Activated CD4-positive, alpha-beta T cell treated with anti-CD3 and anti-CD28 coated beads, Interleukin-2, amount 50 U/mL, for 4 hours (primary cell): ENCODE measurements at regions not wholly inside any gene's neighbourhood (a gene's known extent, or its start where the extent isn't known, plus 50 kb on each side); places are given as distances from the start of the nearest gene placed in this dataset.

ENCODE experiments used
- DNase-seq, 2 experiments: peaks; one replicate each; pipeline ENCODE4 v3.0.0-alpha.2; 2020

DNA sequence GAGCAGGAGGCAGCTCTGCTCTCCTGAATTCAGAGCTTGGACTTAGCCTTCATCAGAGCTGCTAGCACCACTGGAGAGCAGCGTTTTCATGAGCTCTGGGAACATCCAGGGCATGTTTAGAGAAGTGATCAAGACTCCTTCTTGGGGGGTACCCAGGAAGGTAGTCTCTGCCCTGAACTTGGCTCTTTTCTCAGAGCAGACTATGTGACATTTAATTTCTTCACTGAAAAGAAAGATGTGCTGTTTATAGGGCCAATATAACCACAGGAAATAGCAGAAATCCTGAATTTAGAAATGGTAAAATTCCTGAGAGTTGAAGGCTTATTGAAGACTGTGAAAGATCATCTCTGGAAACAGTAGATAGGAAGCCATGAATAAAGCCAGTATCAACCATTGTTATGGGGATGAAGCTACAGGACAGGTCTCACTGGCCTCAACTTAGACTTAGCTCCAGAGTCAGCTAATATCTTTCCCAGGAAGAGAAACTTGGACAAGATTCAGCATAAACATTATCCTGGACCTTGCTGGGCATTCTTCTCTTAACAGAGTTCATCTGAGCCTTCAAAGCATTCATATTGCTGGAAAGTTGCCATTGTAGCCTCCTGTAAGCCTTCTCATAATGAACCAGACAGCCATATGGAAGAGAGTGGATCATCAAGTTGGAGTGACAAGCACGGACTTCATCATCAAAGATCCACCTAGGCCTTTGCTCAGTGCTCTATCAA lies 386.6 kb upstream of the THBS1 start:
- DNase-seq, result no peak

- no peak for DNase-seq
These were observed 384.9 kb upstream of the THBS1 start for GRCh38 chr15:39195961-39196486.

DNA sequence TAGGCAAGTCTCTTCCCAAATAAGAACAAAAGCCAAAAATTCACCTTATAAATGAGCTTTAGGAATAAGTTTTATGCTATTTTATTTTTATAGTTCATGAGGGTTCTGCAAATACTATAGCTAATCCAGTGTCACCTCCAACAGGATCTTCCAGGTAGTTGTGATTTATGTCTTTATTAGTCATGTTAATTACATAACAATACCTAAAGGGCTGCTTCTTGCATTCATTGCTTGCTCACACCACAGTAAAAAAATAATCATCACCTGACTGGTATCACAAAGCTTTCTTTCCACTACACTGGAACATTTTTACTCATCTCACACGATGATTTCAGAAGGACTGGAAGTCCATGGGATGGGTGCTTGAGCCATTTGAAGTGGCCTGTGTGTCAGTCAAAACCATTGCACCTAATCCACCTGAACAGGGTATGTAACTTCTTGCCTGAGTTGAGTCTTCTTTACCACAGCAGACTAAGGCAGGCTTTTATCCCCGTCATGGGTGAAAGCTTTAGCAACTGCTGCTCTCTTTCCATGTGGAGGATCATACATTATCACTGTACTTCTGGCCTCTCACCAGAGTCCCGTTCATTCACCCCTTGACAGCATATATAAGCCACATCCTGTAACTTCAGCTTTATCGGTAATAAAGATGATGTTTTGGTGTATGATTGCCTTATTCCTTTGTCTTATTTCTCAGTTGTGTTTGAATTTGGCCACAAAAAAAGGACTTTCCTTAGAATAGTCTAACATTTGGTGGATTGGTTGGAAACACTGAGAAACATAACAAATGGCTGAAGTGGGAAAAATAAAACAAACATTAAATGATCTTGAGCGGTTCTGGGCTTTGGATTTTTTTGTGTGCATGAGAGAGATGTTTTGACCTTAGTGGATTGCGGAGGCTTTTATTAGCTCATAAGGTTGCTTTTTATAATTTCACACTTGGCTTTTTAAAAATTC lies 382.6 kb upstream of the THBS1 start:
- no peak for DNase-seq

GRCh38 chr15:39199076-39199475 lies 381.8 kb upstream of the THBS1 start:
- DNase-seq, result no peak

GRCh38 chr15:39200586-39200985 lies 380.3 kb upstream of the THBS1 start:
- no peak for DNase-seq

GRCh38 chr15:39202641-39203040 lies 378.2 kb upstream of the THBS1 start:
- DNase-seq, result no peak

DNA sequence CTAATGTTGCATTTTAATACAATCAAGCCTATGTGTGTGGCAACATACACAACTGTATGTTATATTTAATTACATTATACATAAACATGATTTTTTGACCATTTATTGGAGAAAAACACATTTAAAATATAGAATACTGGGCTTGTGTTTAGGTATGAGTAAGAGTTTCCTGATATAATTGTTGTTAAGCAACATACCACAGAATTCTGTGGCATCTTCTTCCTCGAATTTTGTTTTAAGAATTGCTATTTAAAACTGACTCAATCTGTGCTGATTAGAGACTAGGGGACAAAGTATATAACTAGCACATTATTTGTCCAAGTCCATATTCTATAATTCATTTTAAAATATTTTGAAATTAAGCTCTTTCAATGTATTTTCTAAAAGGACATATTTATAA lies 376.8 kb upstream of the THBS1 start:
- no peak for DNase-seq

DNA sequence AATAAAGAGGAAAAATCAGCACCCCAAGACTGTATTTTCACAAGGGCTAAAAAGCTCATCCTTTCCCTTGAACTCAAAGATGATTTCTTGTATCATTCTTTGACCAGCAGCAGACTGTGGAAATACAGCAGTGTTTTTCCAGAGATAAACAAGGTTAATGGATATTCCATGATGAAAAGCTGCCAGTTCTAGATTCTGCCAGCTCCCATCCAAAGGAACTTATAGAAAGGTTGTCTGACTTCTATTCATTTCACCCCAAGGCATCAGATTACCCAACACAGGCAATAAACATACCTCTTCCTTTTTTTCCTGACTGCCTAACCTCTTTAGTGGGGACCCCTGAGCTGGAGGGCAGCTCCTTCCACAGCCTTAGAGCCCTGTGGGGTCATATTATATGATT lies 375.8 kb upstream of the THBS1 start:
- no peak for DNase-seq

GRCh38 chr15:39205506-39206371 lies 375.1 kb upstream of the THBS1 start:
- DNase-seq, result no peak

GRCh38 chr15:39207532-39208115 lies 373.3 kb upstream of the THBS1 start:
- DNase-seq, result no peak

DNA sequence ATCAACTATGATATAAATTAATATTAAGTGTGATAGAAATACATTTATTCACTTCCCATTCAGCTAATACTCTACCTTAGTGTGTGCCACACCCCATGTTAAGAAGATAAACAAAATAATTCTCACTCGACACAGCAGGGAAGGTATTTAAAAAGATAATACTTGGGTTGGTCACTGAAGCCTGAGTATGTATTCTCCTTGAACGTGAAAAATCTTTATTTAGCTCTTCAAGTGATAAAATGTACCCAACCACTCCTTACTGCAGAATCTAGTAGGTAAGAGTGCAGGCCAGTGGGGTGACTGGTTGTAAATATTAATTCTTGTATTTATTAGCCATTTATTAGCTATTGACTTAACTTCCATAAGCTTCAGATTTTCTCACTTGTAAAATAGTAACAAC lies 372.7 kb upstream of the THBS1 start:
- no peak for DNase-seq

GRCh38 chr15:39209548-39210211 lies 371.2 kb upstream of the THBS1 start:
- no peak for DNase-seq

GRCh38 chr15:39211108-39211979 lies 369.5 kb upstream of the THBS1 start:
- no peak for DNase-seq

DNA sequence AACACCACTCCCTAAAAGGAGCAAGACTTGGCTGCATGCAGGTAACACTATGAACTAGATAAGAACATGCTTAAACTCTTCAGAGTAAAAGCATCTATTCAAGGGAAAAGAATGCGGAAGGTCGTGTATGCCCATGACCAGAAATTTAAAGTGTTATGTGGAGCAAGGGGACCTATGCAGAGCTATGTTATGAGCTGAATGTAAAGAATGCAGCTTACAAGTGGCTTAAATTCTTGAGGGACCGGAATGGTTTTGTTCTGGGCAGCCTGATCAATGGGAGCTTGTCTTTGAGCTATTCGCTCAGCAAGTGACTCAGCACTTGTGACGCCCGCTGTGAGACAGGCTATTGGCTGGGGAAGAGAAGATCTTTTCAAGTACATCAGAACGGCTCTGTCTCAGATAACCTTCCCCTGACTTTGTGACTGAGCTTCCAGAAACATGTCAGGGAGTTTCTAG lies 367.5 kb upstream of the THBS1 start:
- no peak for DNase-seq

DNA sequence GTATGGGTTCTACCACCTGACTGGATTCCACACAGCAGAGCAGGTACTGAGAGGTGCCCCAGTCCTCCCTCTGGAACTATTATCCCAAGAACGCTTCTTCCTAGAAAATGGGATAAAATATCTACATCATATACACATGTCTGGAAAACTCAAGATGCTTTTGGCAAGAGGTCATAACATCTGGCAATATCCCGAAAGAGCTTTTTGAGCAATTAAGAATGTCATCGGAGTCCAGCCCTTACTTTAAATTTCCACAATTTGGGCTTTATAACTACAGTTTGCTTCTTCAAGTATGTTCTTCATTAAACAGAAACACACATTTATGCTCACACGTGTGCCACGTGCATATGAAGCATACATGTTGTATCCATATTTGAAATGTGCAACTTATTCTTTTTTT lies 365.9 kb upstream of the THBS1 start:
- no peak for DNase-seq

DNA sequence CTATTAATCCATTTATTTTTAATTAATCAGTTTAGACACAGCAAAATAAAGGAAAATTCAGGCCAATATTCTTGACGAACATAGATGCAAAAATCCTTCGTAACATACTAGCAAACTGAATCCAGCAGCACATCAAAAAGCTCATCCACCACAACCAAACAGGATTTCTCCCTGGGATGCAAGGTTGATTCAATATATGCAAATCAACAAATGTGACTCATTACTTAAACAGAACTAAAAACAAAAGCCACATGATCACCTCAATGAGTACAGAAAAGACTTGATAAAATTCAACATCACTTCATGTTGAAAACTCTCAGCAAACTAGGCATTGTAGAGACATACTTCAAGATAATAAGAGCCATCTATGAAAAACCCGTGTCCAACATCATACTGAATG lies 364.1 kb upstream of the THBS1 start:
- DNase-seq, result no peak

DNA sequence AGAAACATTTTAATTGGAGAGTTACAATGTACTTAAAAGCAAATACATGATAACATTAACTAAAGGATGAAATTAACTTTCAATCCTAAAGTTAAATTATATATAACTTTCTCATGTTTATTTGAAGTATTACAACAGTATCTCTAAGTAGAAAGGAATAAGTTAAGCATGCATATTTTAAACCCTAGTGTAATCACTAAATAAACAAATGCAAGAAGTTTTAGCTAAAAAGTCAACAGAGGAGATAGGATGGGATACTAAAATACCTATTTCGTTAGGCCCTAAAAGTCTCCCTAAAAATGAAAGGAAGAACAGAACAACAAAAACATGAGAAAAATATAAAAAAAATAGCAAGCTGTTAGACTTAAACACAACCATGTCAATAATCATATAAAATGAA lies 361.3 kb upstream of the THBS1 start:
- DNase-seq, result no peak

- no peak for DNase-seq
These were observed 354.5 kb upstream of the THBS1 start for GRCh38 chr15:39226169-39226937.

GRCh38 chr15:39227001-39227400 lies 353.9 kb upstream of the THBS1 start:
- no peak for DNase-seq

- DNase-seq, result no peak
These were observed 352.0 kb upstream of the THBS1 start for GRCh38 chr15:39228889-39229288.
